Stimulated activated naive CD8-positive, alpha-beta T cell treated with anti-CD3 and anti-CD28 coated beads, Interleukin-15, amount 100 ng/mL, for 72 hours (primary cell): ENCODE measurements at regions not wholly inside any gene's neighbourhood (a gene's known extent, or its start where the extent isn't known, plus 50 kb on each side); places are given as distances from the start of the nearest gene placed in this dataset.
"Not testable (repeated sequence)": the region's sequence is repeated elsewhere in the genome, so short reads cannot be mapped to it uniquely, and the experiment has no call there.

Experiments
- ATAC-seq: fragments of 150-1000 bp; cut with Tn5 transposase; 2 replicates; pipeline ENCODE4 v1.10.0; 2021; ENCODE audit warnings: mild to moderate bottlenecking, moderate library complexity
- DNase-seq, 2 donors: peaks; one replicate each; pipeline ENCODE4 v3.0.0; 2021 to 2022
- H3K27ac Mint-ChIP-seq, 2 donors: one replicate each; pipeline ENCODE4 v1.8.0; 2022; ENCODE audit warnings: mild to moderate bottlenecking in 2 of 2, mixed read lengths in 2 of 2, moderate library complexity in 2 of 2
- H3K27me3 Mint-ChIP-seq: one replicate; pipeline ENCODE4 v1.8.0; 2022; ENCODE audit warnings: mixed read lengths
- H3K4me1 Mint-ChIP-seq: one replicate; pipeline ENCODE4 v1.8.0; 2022; ENCODE audit warnings: mild to moderate bottlenecking, mixed read lengths
- H3K4me3 Mint-ChIP-seq, 2 donors: one replicate each; pipeline ENCODE4 v1.8.0; 2022; ENCODE audit warnings: mild to moderate bottlenecking in 2 of 2, mixed read lengths in 2 of 2, moderate library complexity in 1 of 2
- H3K9me3 Mint-ChIP-seq, 2 donors: one replicate each; pipeline ENCODE4 v1.8.0; 2022; ENCODE audit warnings: mixed read lengths in 2 of 2

GRCh38 chr6:85157311-85157710, 292.6 kb upstream of the NT5E start:
- H3K27me3 Mint-ChIP-seq: no peaks in the 10 kb centered on the region
- no peak overlapping the region for H3K27ac Mint-ChIP-seq
- H3K4me1 Mint-ChIP-seq: no peaks in the 10 kb centered on the region
- no peak for ATAC-seq
- H3K4me3 Mint-ChIP-seq: no peak overlapping the region
- DNase-seq: no peak
- peaks cover 0 to 6% of the 10 kb centered on the region in 2 donors for H3K9me3 Mint-ChIP-seq

- H3K27ac Mint-ChIP-seq: no peak overlapping the region
- H3K4me1 Mint-ChIP-seq: no peaks in the 10 kb centered on the region
- DNase-seq: no peak
- no peak overlapping the region for H3K4me3 Mint-ChIP-seq
- H3K9me3 Mint-ChIP-seq: peaks cover 9 to 26% of the 10 kb centered on the region in 2 donors
- no peak for ATAC-seq
- no peaks in the 10 kb centered on the region for H3K27me3 Mint-ChIP-seq
Observed at GRCh38 chr6:85143676-85144075, 306.2 kb upstream of the NT5E start.

- ATAC-seq (no peak), DNase-seq (no peak)
- Mint-ChIP-seq H3K27me3 (no peaks in the 10 kb centered on the region), H3K4me3 (no peak overlapping the region), H3K4me1 (no peaks in the 10 kb centered on the region), H3K9me3 (no peaks in the 10 kb centered on the region), H3K27ac (no peak overlapping the region)
Observed at GRCh38 chr6:85137865-85138264, 312.0 kb upstream of the NT5E start.

GRCh38 chr6:85136310-85136709, 313.6 kb upstream of the NT5E start:
- Mint-ChIP-seq H3K4me3 (no peak overlapping the region), H3K4me1 (no peaks in the 10 kb centered on the region), H3K27me3 (no peaks in the 10 kb centered on the region), H3K27ac (no peak overlapping the region), H3K9me3 (no peaks in the 10 kb centered on the region)
- ATAC-seq (no peak), DNase-seq (no peak)

- ATAC-seq: no peak
- Mint-ChIP-seq H3K9me3 (no peaks in the 10 kb centered on the region), H3K27me3 (no peaks in the 10 kb centered on the region), H3K27ac (no peak overlapping the region), H3K4me1 (no peaks in the 10 kb centered on the region), H3K4me3 (no peak overlapping the region)
- no peak for DNase-seq
Observed at GRCh38 chr6:85135376-85136094, 314.3 kb upstream of the NT5E start.

- Mint-ChIP-seq H3K27ac (no peak overlapping the region), H3K9me3 (no peaks in the 10 kb centered on the region), H3K27me3 (no peaks in the 10 kb centered on the region), H3K4me3 (no peak overlapping the region), H3K4me1 (no peaks in the 10 kb centered on the region)
- no peak for DNase-seq
- no peak for ATAC-seq
Observed at GRCh38 chr6:85134172-85134571, 315.7 kb upstream of the NT5E start.

- Mint-ChIP-seq H3K4me3 (no peak overlapping the region), H3K4me1 (no peaks in the 10 kb centered on the region)
- ATAC-seq: no peak
Observed at GRCh38 chr6:85132091-85132490, 317.8 kb upstream of the NT5E start.

GRCh38 chr6:85130743-85131142, 319.1 kb upstream of the NT5E start:
- ATAC-seq (no peak), DNase-seq (no peak)
- no peaks in the 10 kb centered on the region for H3K4me1 Mint-ChIP-seq
- no peaks in the 10 kb centered on the region for H3K27me3 Mint-ChIP-seq
- no peak overlapping the region for H3K27ac Mint-ChIP-seq
- H3K4me3 Mint-ChIP-seq: no peak overlapping the region
- no peaks in the 10 kb centered on the region for H3K9me3 Mint-ChIP-seq

More at GRCh38 chr6:85132091-85132490, 317.8 kb upstream of the NT5E start:
- no peaks in the 10 kb centered on the region for H3K9me3 Mint-ChIP-seq
- no peak for DNase-seq
- H3K27ac Mint-ChIP-seq: no peak overlapping the region
- H3K27me3 Mint-ChIP-seq: no peaks in the 10 kb centered on the region

- Mint-ChIP-seq H3K9me3 (no peaks in the 10 kb centered on the region), H3K27me3 (no peaks in the 10 kb centered on the region), H3K27ac (no peak overlapping the region), H3K4me1 (no peaks in the 10 kb centered on the region), H3K4me3 (no peak overlapping the region)
- ATAC-seq (no peak), DNase-seq (no peak)
Observed at GRCh38 chr6:85129881-85130280, 320.0 kb upstream of the NT5E start.

- ATAC-seq (no peak), DNase-seq (no peak)
- no peak overlapping the region for H3K4me3 Mint-ChIP-seq
- H3K27ac Mint-ChIP-seq: no peak overlapping the region
- no peaks in the 10 kb centered on the region for H3K27me3 Mint-ChIP-seq
- no peaks in the 10 kb centered on the region for H3K4me1 Mint-ChIP-seq
- no peaks in the 10 kb centered on the region for H3K9me3 Mint-ChIP-seq
Observed at GRCh38 chr6:85128781-85129180, 321.1 kb upstream of the NT5E start.

GRCh38 chr6:85128256-85128655, 321.6 kb upstream of the NT5E start:
- not testable (repeated sequence) for H3K27ac Mint-ChIP-seq, H3K27me3 Mint-ChIP-seq, ATAC-seq

GRCh38 chr6:85127696-85128243, 322.1 kb upstream of the NT5E start:
- ATAC-seq (no peak), DNase-seq (no peak)
- no peak overlapping the region for H3K4me3 Mint-ChIP-seq
- H3K27ac Mint-ChIP-seq: no peak overlapping the region
- H3K4me1 Mint-ChIP-seq: no peaks in the 10 kb centered on the region
- no peaks in the 10 kb centered on the region for H3K9me3 Mint-ChIP-seq
- no peaks in the 10 kb centered on the region for H3K27me3 Mint-ChIP-seq

More at GRCh38 chr6:85128256-85128655, 321.6 kb upstream of the NT5E start:
- not testable (repeated sequence) for H3K4me1 Mint-ChIP-seq, DNase-seq, H3K9me3 Mint-ChIP-seq, H3K4me3 Mint-ChIP-seq

GRCh38 chr6:85127168-85127498, 322.8 kb upstream of the NT5E start:
- Mint-ChIP-seq H3K27ac (no peak overlapping the region), H3K9me3 (no peaks in the 10 kb centered on the region), H3K27me3 (no peaks in the 10 kb centered on the region), H3K4me1 (no peaks in the 10 kb centered on the region), H3K4me3 (no peak overlapping the region)
- DNase-seq (no peak), ATAC-seq (no peak)

- no peak overlapping the region for H3K27ac Mint-ChIP-seq
- DNase-seq: peak; percentile 4 to 13
- H3K9me3 Mint-ChIP-seq: no peaks in the 10 kb centered on the region
- no peak overlapping the region for H3K4me3 Mint-ChIP-seq
- no peaks in the 10 kb centered on the region for H3K27me3 Mint-ChIP-seq
- H3K4me1 Mint-ChIP-seq: no peaks in the 10 kb centered on the region
- ATAC-seq: peak; percentile 64
Observed at GRCh38 chr6:85126485-85127167, 323.3 kb upstream of the NT5E start.

GRCh38 chr6:85125526-85125925, 324.4 kb upstream of the NT5E start:
- no peak overlapping the region for H3K4me3 Mint-ChIP-seq
- H3K27me3 Mint-ChIP-seq: no peaks in the 10 kb centered on the region
- DNase-seq: no peak
- no peaks in the 10 kb centered on the region for H3K9me3 Mint-ChIP-seq
- H3K27ac Mint-ChIP-seq: no peak overlapping the region
- H3K4me1 Mint-ChIP-seq: no peaks in the 10 kb centered on the region
- ATAC-seq: no peak

- Mint-ChIP-seq H3K4me1 (no peaks in the 10 kb centered on the region), H3K27me3 (peaks cover 4% of the 10 kb centered on the region), H3K4me3 (no peak overlapping the region), H3K9me3 (peaks cover 0 to 7% of the 10 kb centered on the region in 2 donors), H3K27ac (no peak overlapping the region)
- ATAC-seq (no peak), DNase-seq (no peak)
Observed at GRCh38 chr6:85124472-85125354, 325.2 kb upstream of the NT5E start.
